ENCODE measurements at regions not wholly inside any gene's neighbourhood (a gene's known extent, or its start where the extent isn't known, plus 50 kb on each side); places are given as distances from the start of the nearest gene placed in this dataset.

GRCh38 chr9:20238921-20239320 is 383.4 kb downstream of the MLLT3 start (continued):
- TF ChIP-seq AFF4 (CRISPR knock-in tag; IDR thresholded peaks at IDR 0.05; ENCODE audit: borderline replicate concordance) (no peak), GRHL2 (CRISPR knock-in tag; IDR thresholded peaks at IDR 0.05; ENCODE audit: insufficient replicate concordance, severe bottlenecking) (no peak)

- H3K27me3 Mint-ChIP-seq (ENCODE audit: low read depth) = peaks cover 19% of the 10 kb centered on the region
- peaks cover 25% of the 10 kb centered on the region for H3K36me3 Mint-ChIP-seq
- H3K27ac Mint-ChIP-seq = no peak overlapping the region
- TF ChIP-seq RORB (CRISPR knock-in tag; IDR thresholded peaks at IDR 0.05) (no peak), NFATC4 (CRISPR knock-in tag; IDR thresholded peaks at IDR 0.05) (no peak), FOXP4 (CRISPR knock-in tag; IDR thresholded peaks at IDR 0.05) (no peak), NR1H2 (CRISPR knock-in tag; IDR thresholded peaks at IDR 0.05) (no peak), ZNF396 (CRISPR knock-in tag; IDR thresholded peaks at IDR 0.05; ENCODE audit: borderline replicate concordance) (no peak), E2F5 (CRISPR knock-in tag; IDR thresholded peaks at IDR 0.05) (no peak), ZBTB43 (CRISPR knock-in tag; IDR thresholded peaks at IDR 0.05) (no peak), FOXJ3 (CRISPR knock-in tag; IDR thresholded peaks at IDR 0.05; ENCODE audit: borderline replicate concordance) (no peak), TEAD4 (CRISPR knock-in tag; IDR thresholded peaks at IDR 0.05) (no peak), STAT6 (CRISPR knock-in tag; conservative IDR thresholded peaks at IDR 0.05; ENCODE audit: low read depth) (no peak), JUN (CRISPR knock-in tag; IDR thresholded peaks at IDR 0.05) (no peak), RELA (CRISPR knock-in tag; IDR thresholded peaks at IDR 0.05; ENCODE audit: borderline replicate concordance) (no peak), ZBTB21 (CRISPR knock-in tag; IDR thresholded peaks at IDR 0.05; ENCODE audit: borderline replicate concordance) (no peak), CBFB (CRISPR knock-in tag; IDR thresholded peaks at IDR 0.05; ENCODE audit: low read depth) (no peak), CREM (CRISPR knock-in tag; IDR thresholded peaks at IDR 0.05) (no peak), MLX (CRISPR knock-in tag; IDR thresholded peaks at IDR 0.05) (no peak)
- POLR2A ChIA-PET = no interaction called here
- H3K9me3 Mint-ChIP-seq = peaks cover 38% of the 10 kb centered on the region
- H3K4me1 Mint-ChIP-seq = peaks cover 11% of the 10 kb centered on the region
- no peak overlapping the region for H3K4me3 Mint-ChIP-seq
- ATAC-seq = no peak
- CTCF ChIA-PET = no interaction called here
- no peak for DNase-seq (ENCODE audit: low spot score)
Measured at GRCh38 chr9:20237686-20238085, 384.6 kb downstream of the MLLT3 start.
